ENCODE measurements at regions not wholly inside any gene's neighbourhood (a gene's known extent, or its start where the extent isn't known, plus 50 kb on each side); places are given as distances from the start of the nearest gene placed in this dataset.

DNA sequence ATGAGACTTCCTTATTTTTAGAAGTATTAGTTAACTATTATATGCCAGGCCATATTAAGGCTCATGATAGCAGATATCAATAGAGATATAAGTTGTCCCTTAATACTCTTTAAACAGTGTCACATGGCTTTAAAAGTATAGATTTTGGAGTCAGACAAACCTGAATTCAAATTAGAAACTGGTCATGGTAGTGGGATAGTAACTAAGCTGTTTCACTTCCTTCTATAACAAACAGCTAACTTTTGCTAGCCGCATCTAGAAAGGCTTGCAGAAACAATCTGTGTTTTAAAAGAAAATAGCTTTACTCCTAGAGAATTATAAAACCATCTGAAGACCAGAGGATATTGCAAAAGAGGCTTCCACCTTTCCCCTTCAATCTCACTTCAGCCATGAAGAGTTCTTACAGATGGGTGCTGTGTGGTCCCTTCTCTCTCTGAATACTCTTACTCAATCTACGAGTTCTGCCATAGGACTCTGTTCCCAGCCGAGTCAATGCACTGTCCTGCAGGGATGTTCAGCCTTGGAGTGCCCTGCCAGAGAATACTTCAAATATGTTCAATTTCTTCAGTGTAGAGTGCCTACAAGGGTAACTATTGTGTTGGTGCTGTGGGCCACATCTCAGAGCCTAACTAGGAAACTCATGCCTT is 810.2 kb downstream of the EFNA5 start:
- no peak for TF ChIP-seq TCF4 (CRISPR knock-in tag; IDR thresholded peaks at IDR 0.05; ENCODE audit: borderline replicate concordance)
- TF ChIP-seq ARNTL (CRISPR knock-in tag; IDR thresholded peaks at IDR 0.05; ENCODE audit: borderline replicate concordance, low read depth) = no peak
- TF ChIP-seq ISL1 (CRISPR knock-in tag; IDR thresholded peaks at IDR 0.05) = no peak
- no peak for TF ChIP-seq ZFP30 (CRISPR knock-in tag; IDR thresholded peaks at IDR 0.05)
- no peak for TF ChIP-seq ESRRG (CRISPR knock-in tag; IDR thresholded peaks at IDR 0.05)
- TF ChIP-seq, protein P1, sequence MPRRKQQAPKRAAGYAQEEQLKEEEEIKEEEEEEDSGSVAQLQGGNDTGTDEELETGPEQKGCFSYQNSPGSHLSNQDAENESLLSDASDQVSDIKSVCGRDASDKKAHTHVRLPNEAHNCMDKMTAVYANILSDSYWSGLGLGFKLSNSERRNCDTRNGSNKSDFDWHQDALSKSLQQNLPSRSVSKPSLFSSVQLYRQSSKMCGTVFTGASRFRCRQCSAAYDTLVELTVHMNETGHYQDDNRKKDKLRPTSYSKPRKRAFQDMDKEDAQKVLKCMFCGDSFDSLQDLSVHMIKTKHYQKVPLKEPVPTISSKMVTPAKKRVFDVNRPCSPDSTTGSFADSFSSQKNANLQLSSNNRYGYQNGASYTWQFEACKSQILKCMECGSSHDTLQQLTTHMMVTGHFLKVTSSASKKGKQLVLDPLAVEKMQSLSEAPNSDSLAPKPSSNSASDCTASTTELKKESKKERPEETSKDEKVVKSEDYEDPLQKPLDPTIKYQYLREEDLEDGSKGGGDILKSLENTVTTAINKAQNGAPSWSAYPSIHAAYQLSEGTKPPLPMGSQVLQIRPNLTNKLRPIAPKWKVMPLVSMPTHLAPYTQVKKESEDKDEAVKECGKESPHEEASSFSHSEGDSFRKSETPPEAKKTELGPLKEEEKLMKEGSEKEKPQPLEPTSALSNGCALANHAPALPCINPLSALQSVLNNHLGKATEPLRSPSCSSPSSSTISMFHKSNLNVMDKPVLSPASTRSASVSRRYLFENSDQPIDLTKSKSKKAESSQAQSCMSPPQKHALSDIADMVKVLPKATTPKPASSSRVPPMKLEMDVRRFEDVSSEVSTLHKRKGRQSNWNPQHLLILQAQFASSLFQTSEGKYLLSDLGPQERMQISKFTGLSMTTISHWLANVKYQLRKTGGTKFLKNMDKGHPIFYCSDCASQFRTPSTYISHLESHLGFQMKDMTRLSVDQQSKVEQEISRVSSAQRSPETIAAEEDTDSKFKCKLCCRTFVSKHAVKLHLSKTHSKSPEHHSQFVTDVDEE (CRISPR knock-in tag; IDR thresholded peaks at IDR 0.05) = no peak
- TF ChIP-seq, protein P2, sequence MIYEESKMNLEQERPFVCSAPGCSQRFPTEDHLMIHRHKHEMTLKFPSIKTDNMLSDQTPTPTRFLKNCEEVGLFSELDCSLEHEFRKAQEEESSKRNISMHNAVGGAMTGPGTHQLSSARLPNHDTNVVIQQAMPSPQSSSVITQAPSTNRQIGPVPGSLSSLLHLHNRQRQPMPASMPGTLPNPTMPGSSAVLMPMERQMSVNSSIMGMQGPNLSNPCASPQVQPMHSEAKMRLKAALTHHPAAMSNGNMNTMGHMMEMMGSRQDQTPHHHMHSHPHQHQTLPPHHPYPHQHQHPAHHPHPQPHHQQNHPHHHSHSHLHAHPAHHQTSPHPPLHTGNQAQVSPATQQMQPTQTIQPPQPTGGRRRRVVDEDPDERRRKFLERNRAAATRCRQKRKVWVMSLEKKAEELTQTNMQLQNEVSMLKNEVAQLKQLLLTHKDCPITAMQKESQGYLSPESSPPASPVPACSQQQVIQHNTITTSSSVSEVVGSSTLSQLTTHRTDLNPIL (CRISPR knock-in tag; IDR thresholded peaks at IDR 0.05; ENCODE audit: low read depth) = no peak
- no peak for TF ChIP-seq ZNF70 (CRISPR knock-in tag; IDR thresholded peaks at IDR 0.05)
- TF ChIP-seq, protein P3, sequence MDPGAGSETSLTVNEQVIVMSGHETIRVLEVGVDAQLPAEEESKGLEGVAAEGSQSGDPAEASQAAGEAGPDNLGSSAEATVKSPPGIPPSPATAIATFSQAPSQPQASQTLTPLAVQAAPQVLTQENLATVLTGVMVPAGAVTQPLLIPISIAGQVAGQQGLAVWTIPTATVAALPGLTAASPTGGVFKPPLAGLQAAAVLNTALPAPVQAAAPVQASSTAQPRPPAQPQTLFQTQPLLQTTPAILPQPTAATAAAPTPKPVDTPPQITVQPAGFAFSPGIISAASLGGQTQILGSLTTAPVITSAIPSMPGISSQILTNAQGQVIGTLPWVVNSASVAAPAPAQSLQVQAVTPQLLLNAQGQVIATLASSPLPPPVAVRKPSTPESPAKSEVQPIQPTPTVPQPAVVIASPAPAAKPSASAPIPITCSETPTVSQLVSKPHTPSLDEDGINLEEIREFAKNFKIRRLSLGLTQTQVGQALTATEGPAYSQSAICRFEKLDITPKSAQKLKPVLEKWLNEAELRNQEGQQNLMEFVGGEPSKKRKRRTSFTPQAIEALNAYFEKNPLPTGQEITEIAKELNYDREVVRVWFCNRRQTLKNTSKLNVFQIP (CRISPR knock-in tag; IDR thresholded peaks at IDR 0.05; ENCODE audit: borderline replicate concordance, low read depth) = no peak
- TF ChIP-seq OSR1 (CRISPR knock-in tag; IDR thresholded peaks at IDR 0.05) = no peak
- TF ChIP-seq CSDC2 (CRISPR knock-in tag; IDR thresholded peaks at IDR 0.05) = no peak
- no peak for TF ChIP-seq BACH2 (CRISPR knock-in tag; IDR thresholded peaks at IDR 0.05; ENCODE audit: borderline replicate concordance)
- no peak for ATAC-seq

DNA sequence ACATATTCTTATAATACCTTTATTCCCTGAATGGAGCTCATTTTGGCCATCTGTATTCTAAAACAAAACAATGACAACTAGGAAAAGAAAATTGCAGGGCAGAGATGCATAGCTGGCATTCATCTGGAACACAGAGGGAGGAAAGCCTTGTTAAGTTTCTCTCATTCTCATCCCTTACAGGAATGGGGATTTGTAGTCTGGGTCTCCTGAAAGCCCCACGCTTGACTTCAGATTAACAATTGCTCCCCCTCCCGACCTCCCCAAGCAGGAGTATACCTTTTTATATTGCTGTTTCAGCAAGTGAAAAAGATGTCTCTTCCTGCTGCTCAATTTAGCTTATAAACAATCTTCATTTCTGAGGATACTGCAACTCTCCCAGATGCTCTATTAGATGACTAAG is 812.1 kb downstream of the EFNA5 start:
- TF ChIP-seq ZFP30 (CRISPR knock-in tag; IDR thresholded peaks at IDR 0.05) = no peak
- ATAC-seq = no peak

DNA sequence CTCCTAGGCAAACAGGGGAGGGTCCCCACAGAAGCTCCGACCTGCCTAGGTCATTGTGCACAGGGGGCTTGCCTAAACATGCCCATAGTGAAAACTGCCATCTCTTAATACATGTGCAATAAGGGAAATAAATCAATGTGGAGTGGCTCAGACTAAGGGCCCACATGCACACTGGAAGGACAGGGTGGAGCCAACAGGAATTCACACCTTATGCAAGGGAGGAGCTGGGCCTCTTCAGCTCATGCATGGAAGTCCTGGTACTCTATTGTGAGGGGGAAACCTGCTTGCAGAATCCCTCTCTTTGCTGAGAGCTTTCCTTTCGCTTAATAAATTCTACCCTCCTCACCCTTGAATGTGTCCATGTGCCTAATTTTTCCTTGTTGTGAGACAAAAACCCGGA is 815.8 kb downstream of the EFNA5 start:
- ATAC-seq = no peak

DNA sequence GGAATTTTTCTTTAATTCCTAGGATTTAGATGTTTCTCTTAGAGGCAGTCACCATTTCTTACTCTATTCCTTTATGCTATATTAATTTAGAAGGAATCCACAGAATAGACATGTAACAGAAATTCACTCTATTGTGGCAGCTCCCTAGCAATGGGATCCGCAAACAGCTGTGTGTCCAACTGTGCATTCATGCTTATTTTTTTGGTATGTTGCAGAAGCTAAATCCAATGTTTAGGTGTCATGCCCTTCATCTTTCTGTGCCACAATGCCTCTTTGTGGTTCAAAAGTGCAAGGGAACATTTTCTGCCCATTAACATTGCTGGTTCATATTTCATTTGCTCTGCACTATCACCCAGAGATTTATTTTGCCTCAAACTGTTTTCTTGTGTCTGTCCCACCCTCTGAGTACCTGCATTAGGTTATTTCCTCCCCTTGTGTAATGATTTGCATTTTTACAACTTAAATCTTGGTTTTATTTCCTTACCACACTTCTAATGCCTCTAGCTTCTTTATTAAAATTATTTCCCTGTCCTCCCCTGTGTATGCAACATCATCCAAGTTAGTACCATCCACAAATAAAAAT is 816.5 kb downstream of the EFNA5 start:
- TF ChIP-seq ZNF565 (CRISPR knock-in tag; conservative IDR thresholded peaks at IDR 0.05; ENCODE audit: low read depth) (no peak), SNAI2 (CRISPR knock-in tag; IDR thresholded peaks at IDR 0.05) (no peak), TOX (CRISPR knock-in tag; IDR thresholded peaks at IDR 0.05; ENCODE audit: borderline replicate concordance) (no peak), ESRRG (CRISPR knock-in tag; IDR thresholded peaks at IDR 0.05) (no peak), ZNF8 (CRISPR knock-in tag; IDR thresholded peaks at IDR 0.05) (no peak), ZC3H10 (CRISPR knock-in tag; IDR thresholded peaks at IDR 0.05) (no peak)
- TF ChIP-seq, protein P1 (CRISPR knock-in tag; IDR thresholded peaks at IDR 0.05) = no peak
- TF ChIP-seq, protein P4, sequence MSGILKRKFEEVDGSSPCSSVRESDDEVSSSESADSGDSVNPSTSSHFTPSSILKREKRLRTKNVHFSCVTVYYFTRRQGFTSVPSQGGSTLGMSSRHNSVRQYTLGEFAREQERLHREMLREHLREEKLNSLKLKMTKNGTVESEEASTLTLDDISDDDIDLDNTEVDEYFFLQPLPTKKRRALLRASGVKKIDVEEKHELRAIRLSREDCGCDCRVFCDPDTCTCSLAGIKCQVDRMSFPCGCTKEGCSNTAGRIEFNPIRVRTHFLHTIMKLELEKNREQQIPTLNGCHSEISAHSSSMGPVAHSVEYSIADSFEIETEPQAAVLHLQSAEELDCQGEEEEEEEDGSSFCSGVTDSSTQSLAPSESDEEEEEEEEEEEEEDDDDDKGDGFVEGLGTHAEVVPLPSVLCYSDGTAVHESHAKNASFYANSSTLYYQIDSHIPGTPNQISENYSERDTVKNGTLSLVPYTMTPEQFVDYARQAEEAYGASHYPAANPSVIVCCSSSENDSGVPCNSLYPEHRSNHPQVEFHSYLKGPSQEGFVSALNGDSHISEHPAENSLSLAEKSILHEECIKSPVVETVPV (CRISPR knock-in tag; IDR thresholded peaks at IDR 0.05) = no peak
- ATAC-seq = no peak

More for the DNA sequence above, 815.8 kb downstream of the EFNA5 start:
- TF ChIP-seq ESRRG (CRISPR knock-in tag; IDR thresholded peaks at IDR 0.05) = no peak
- no peak for TF ChIP-seq ZNF8 (CRISPR knock-in tag; IDR thresholded peaks at IDR 0.05)
- no peak for TF ChIP-seq ZFP3 (CRISPR knock-in tag; IDR thresholded peaks at IDR 0.05)
- TF ChIP-seq BACH2 (CRISPR knock-in tag; IDR thresholded peaks at IDR 0.05; ENCODE audit: borderline replicate concordance) = no peak
- no peak for TF ChIP-seq ZNF70 (CRISPR knock-in tag; IDR thresholded peaks at IDR 0.05)
